SHP77 treated with DMSO at 0.1 percent for 48 hours (cell line): ENCODE measurements at regions not wholly inside any gene's neighbourhood (a gene's known extent, or its start where the extent isn't known, plus 50 kb on each side); places are given as distances from the start of the nearest gene placed in this dataset.
"Not testable (repeated sequence)": the region's sequence is repeated elsewhere in the genome, so short reads cannot be mapped to it uniquely, and the experiment has no call there.

Experiments used
- DNase-seq: peaks from one replicate; lab custom pipeline; 2025; lab: John Stamatoyannopoulos, UW

- no peak for DNase-seq
Measured at GRCh38 chr6:155676346-155676745, 220.7 kb upstream of the NOX3 start.

GRCh38 chr6:155670655-155671054 lies 215.0 kb upstream of the NOX3 start:
- no peak for DNase-seq

- DNase-seq, result no peak
Measured at GRCh38 chr6:155660251-155660977, 204.8 kb upstream of the NOX3 start.

GRCh38 chr6:155656024-155656423 lies 200.4 kb upstream of the NOX3 start:
- DNase-seq, result no peak

- no peak for DNase-seq
Measured at GRCh38 chr6:155654474-155654873, 198.8 kb upstream of the NOX3 start.

- no peak for DNase-seq
Measured at GRCh38 chr6:155648301-155648700, 192.7 kb upstream of the NOX3 start.

GRCh38 chr6:155647354-155647753 lies 191.7 kb upstream of the NOX3 start:
- no peak for DNase-seq

- no peak for DNase-seq
Measured at GRCh38 chr6:155646443-155646842, 190.8 kb upstream of the NOX3 start.

- DNase-seq, result no peak
Measured at GRCh38 chr6:155645325-155645724, 189.7 kb upstream of the NOX3 start.

- no peak for DNase-seq
Measured at GRCh38 chr6:155641603-155642002, 186.0 kb upstream of the NOX3 start.

- DNase-seq, result no peak
Measured at GRCh38 chr6:155638200-155638599, 182.6 kb upstream of the NOX3 start.

- no peak for DNase-seq
Measured at GRCh38 chr6:155635416-155635815, 179.8 kb upstream of the NOX3 start.

- DNase-seq, result no peak
Measured at GRCh38 chr6:155630085-155630484, 174.4 kb upstream of the NOX3 start.

- no peak for DNase-seq
Measured at GRCh38 chr6:155629652-155630051, 174.0 kb upstream of the NOX3 start.

GRCh38 chr6:155628306-155628705 lies 172.7 kb upstream of the NOX3 start:
- DNase-seq, result no peak

- not testable (repeated sequence) for DNase-seq
Measured at GRCh38 chr6:155627722-155628212, 172.1 kb upstream of the NOX3 start.

GRCh38 chr6:155623450-155624178 lies 168.0 kb upstream of the NOX3 start:
- no peak for DNase-seq

GRCh38 chr6:155614606-155615005 lies 159.0 kb upstream of the NOX3 start:
- DNase-seq, result no peak

GRCh38 chr6:155611742-155612141 lies 156.1 kb upstream of the NOX3 start:
- no peak for DNase-seq

GRCh38 chr6:155604991-155605390 lies 149.4 kb upstream of the NOX3 start:
- DNase-seq, result no peak

GRCh38 chr6:155599561-155599960 lies 143.9 kb upstream of the NOX3 start:
- no peak for DNase-seq

GRCh38 chr6:155599160-155599559 lies 143.5 kb upstream of the NOX3 start:
- no peak for DNase-seq

GRCh38 chr6:155595284-155595683 lies 139.6 kb upstream of the NOX3 start:
- no peak for DNase-seq
